WTC11 (cell line): ENCODE measurements at regions not wholly inside any gene's neighbourhood (a gene's known extent, or its start where the extent isn't known, plus 50 kb on each side); places are given as distances from the start of the nearest gene placed in this dataset.

ENCODE experiments used
- ATAC-seq: fragments of 200-7000 bp; cut with Tn5 transposase; 2 replicates; pipeline ENCODE4 v1.10.0; 2021; ENCODE audit warnings: mild to moderate bottlenecking, moderate library complexity
- CTCF ChIA-PET: fragments of 300-600 bp; sonication (Branson Sonifier 250); formaldehyde crosslinking; loops from one replicate; lab custom pipeline; 2021; ENCODE audit warnings: antibody characterized with exemption; lab: Charles Lee
- POLR2A ChIA-PET: fragments of 350-600 bp; sonication (Branson Sonifier 250); formaldehyde crosslinking; loops from one replicate; lab custom pipeline; 2021; ENCODE audit warnings: antibody characterized with exemption; lab: Charles Lee
- DNase-seq: peaks from one replicate; pipeline ENCODE4 v3.0.0; 2021; ENCODE audit warnings: low spot score
- H3K27ac Mint-ChIP-seq: 2 replicates; pipeline ENCODE4 v1.8.0; 2021; ENCODE audit warnings: mixed read lengths
- H3K27me3 Mint-ChIP-seq: 2 replicates; pipeline ENCODE4 v1.8.0; 2021; ENCODE audit warnings: low read depth, mild to moderate bottlenecking, moderate library complexity, mixed read lengths
- H3K36me3 Mint-ChIP-seq: 2 replicates; pipeline ENCODE4 v1.8.0; 2021; ENCODE audit warnings: mixed read lengths
- H3K4me1 Mint-ChIP-seq: 2 replicates; pipeline ENCODE4 v1.8.0; 2022; ENCODE audit warnings: mixed read lengths
- H3K4me3 Mint-ChIP-seq: 2 replicates; pipeline ENCODE4 v1.8.0; 2021; ENCODE audit warnings: mild to moderate bottlenecking, moderate library complexity, mixed read lengths
- H3K9me3 Mint-ChIP-seq: 2 replicates; pipeline ENCODE4 v1.8.0; 2021; ENCODE audit warnings: mixed read lengths
- CBFB ChIP-seq: sonication (generic); formaldehyde crosslinking; IDR thresholded peaks from 2 replicates; pipeline ENCODE4 v1.8.1; 2022; ENCODE audit warnings: mild to moderate bottlenecking, low read depth, missing genetic modification reagents
- CREB1 ChIP-seq: sonication (generic); formaldehyde crosslinking; IDR thresholded peaks from 2 replicates; pipeline ENCODE4 v1.8.0; 2023; ENCODE audit warnings: mild to moderate bottlenecking, missing genetic modification reagents
- EMX1 ChIP-seq: fragments of 250-450 bp; sonication (Bioruptor Pico); IDR thresholded peaks from 2 replicates; pipeline ENCODE4 v1.8.0; 2021; ENCODE audit warnings: mild to moderate bottlenecking
- FOXJ3 ChIP-seq: sonication (generic); formaldehyde crosslinking; IDR thresholded peaks from 2 replicates; pipeline ENCODE4 v1.9.0; 2021; ENCODE audit warnings: missing genetic modification reagents, mild to moderate bottlenecking, borderline replicate concordance
- FOXP1 ChIP-seq: sonication (generic); formaldehyde crosslinking; IDR thresholded peaks from 2 replicates; pipeline ENCODE4 v1.8.0; 2022; ENCODE audit warnings: missing genetic modification reagents, mild to moderate bottlenecking, moderate library complexity, borderline replicate concordance
- FOXP4 ChIP-seq: sonication (generic); formaldehyde crosslinking; IDR thresholded peaks from 2 replicates; pipeline ENCODE4 v1.8.0; 2022; ENCODE audit warnings: mild to moderate bottlenecking, missing genetic modification reagents
- HMGA2 ChIP-seq: fragments of 250-450 bp; sonication (Bioruptor Pico); IDR thresholded peaks from 2 replicates; pipeline ENCODE4 v1.4.0; 2021; ENCODE audit warnings: mild to moderate bottlenecking, moderate library complexity
- MLX ChIP-seq: sonication (generic); formaldehyde crosslinking; IDR thresholded peaks from 2 replicates; pipeline ENCODE4 v1.8.1; 2023; ENCODE audit warnings: mild to moderate bottlenecking, missing genetic modification reagents, moderate library complexity
- NFATC4 ChIP-seq: fragments of 250-450 bp; sonication (Bioruptor Pico); IDR thresholded peaks from 2 replicates; pipeline ENCODE4 v1.9.0; 2021; ENCODE audit warnings: mild to moderate bottlenecking
- TCF7 ChIP-seq: sonication (generic); formaldehyde crosslinking; IDR thresholded peaks from 2 replicates; pipeline ENCODE4 v1.8.0; 2022; ENCODE audit warnings: mild to moderate bottlenecking, low read depth, missing genetic modification reagents, moderate library complexity
- TEAD1 ChIP-seq: sonication (generic); formaldehyde crosslinking; IDR thresholded peaks from 2 replicates; pipeline ENCODE4 v1.8.0; 2022; ENCODE audit warnings: mild to moderate bottlenecking, missing genetic modification reagents
- TP53 ChIP-seq: sonication (generic); formaldehyde crosslinking; IDR thresholded peaks from 2 replicates; pipeline ENCODE4 v1.8.1; 2023; ENCODE audit warnings: mild to moderate bottlenecking, missing genetic modification reagents
- ZBTB43 ChIP-seq: sonication (generic); formaldehyde crosslinking; IDR thresholded peaks from 2 replicates; pipeline ENCODE4 v1.8.1; 2023; ENCODE audit warnings: mild to moderate bottlenecking, missing genetic modification reagents
- ZNF219 ChIP-seq: sonication (generic); formaldehyde crosslinking; IDR thresholded peaks from 2 replicates; pipeline ENCODE4 v1.8.0; 2023; ENCODE audit warnings: missing genetic modification reagents, mild to moderate bottlenecking, borderline replicate concordance
- ZNF416 ChIP-seq: fragments of 250-450 bp; sonication (Bioruptor Pico); IDR thresholded peaks from 2 replicates; pipeline ENCODE4 v1.9.0; 2021; ENCODE audit warnings: mild to moderate bottlenecking, inconsistent platforms
- TF ChIP-seq, protein P1 (sequence below): sonication (generic); formaldehyde crosslinking; IDR thresholded peaks from 2 replicates; pipeline ENCODE4 v1.8.1; 2022; ENCODE audit warnings: low read depth, missing genetic modification reagents, borderline replicate concordance
- TF ChIP-seq, protein P2 (sequence below): fragments of 250-450 bp; sonication (Bioruptor Pico); IDR thresholded peaks from 2 replicates; pipeline ENCODE4 v1.9.0; 2021; ENCODE audit warnings: mild to moderate bottlenecking
- TF ChIP-seq, protein P3 (sequence below): fragments of 250-450 bp; sonication (Bioruptor Pico); IDR thresholded peaks from 2 replicates; pipeline ENCODE4 v1.9.0; 2021; ENCODE audit warnings: moderate library complexity, mild to moderate bottlenecking, inconsistent platforms, borderline replicate concordance

GRCh38 chrX:38940547-38940946, 139.3 kb downstream of the MID1IP1 start:
- no peak overlapping the region for H3K27ac Mint-ChIP-seq
- H3K4me3 Mint-ChIP-seq: no peak overlapping the region
- no peaks in the 10 kb centered on the region for H3K4me1 Mint-ChIP-seq
- TF ChIP-seq MLX (CRISPR knock-in tag): no peak
- POLR2A ChIA-PET: no interaction called here
- peaks cover 14% of the 10 kb centered on the region for H3K9me3 Mint-ChIP-seq
- CTCF ChIA-PET: no interaction called here
- no peak for ATAC-seq
- DNase-seq: no peak
- H3K36me3 Mint-ChIP-seq: peaks cover 3% of the 10 kb centered on the region; the same call in 1 of the 2 replicates
- no peaks in the 10 kb centered on the region; the same call in 1 of the 2 replicates for H3K27me3 Mint-ChIP-seq

GRCh38 chrX:38941675-38942074, 140.4 kb downstream of the MID1IP1 start:
- POLR2A ChIA-PET: no interaction called here
- peaks cover 19% of the 10 kb centered on the region for H3K9me3 Mint-ChIP-seq
- CTCF ChIA-PET: no interaction called here

DNA sequence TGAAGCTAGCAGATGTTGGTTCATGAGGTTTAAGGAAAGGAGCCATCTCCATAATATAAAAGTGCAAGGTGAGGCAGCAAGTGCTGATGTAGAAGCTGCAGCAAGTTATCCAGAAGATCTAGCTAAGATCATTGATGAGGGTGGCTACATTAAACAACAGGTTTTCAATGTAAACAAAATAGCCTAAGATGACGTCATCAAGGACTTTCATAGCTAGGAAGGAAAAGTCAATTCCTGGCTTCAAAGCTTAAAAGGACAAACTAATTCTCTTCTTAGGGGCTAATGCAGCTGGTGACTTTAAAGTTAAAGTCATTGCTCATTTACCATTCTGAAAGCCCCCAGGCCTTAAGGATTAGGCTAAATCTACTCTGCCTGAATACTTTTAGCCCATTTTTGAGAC, 141.9 kb downstream of the MID1IP1 start:
- H3K27ac Mint-ChIP-seq: no peak overlapping the region
- ATAC-seq (no peak), DNase-seq (no peak)
- no peaks in the 10 kb centered on the region; the same call in 1 of the 2 replicates for H3K27me3 Mint-ChIP-seq
- ChIA-PET CTCF (no interaction called here), POLR2A (no interaction called here)
- H3K9me3 Mint-ChIP-seq: peaks cover 23% of the 10 kb centered on the region
- TF ChIP-seq HMGA2 (CRISPR knock-in tag) (no peak), TCF7 (CRISPR knock-in tag) (no peak), ZNF416 (CRISPR knock-in tag) (no peak), FOXP4 (CRISPR knock-in tag) (no peak), CREB1 (CRISPR knock-in tag) (no peak), ZNF219 (CRISPR knock-in tag) (no peak), EMX1 (CRISPR knock-in tag) (no peak), CBFB (CRISPR knock-in tag) (no peak), TEAD1 (CRISPR knock-in tag) (no peak), NFATC4 (CRISPR knock-in tag) (no peak), FOXP1 (no peak), TP53 (no peak)
- TF ChIP-seq, protein P1, sequence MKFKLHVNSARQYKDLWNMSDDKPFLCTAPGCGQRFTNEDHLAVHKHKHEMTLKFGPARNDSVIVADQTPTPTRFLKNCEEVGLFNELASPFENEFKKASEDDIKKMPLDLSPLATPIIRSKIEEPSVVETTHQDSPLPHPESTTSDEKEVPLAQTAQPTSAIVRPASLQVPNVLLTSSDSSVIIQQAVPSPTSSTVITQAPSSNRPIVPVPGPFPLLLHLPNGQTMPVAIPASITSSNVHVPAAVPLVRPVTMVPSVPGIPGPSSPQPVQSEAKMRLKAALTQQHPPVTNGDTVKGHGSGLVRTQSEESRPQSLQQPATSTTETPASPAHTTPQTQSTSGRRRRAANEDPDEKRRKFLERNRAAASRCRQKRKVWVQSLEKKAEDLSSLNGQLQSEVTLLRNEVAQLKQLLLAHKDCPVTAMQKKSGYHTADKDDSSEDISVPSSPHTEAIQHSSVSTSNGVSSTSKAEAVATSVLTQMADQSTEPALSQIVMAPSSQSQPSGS: no peak
- TF ChIP-seq, protein P2, sequence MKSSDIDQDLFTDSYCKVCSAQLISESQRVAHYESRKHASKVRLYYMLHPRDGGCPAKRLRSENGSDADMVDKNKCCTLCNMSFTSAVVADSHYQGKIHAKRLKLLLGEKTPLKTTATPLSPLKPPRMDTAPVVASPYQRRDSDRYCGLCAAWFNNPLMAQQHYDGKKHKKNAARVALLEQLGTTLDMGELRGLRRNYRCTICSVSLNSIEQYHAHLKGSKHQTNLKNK (CRISPR knock-in tag): no peak
- no peak overlapping the region for H3K4me3 Mint-ChIP-seq
- H3K36me3 Mint-ChIP-seq: peaks cover 3% of the 10 kb centered on the region; the same call in 1 of the 2 replicates
- no peaks in the 10 kb centered on the region for H3K4me1 Mint-ChIP-seq

More at GRCh38 chrX:38941675-38942074, 140.4 kb downstream of the MID1IP1 start:
- Mint-ChIP-seq H3K4me3 (no peak overlapping the region), H3K36me3 (peaks cover 3% of the 10 kb centered on the region; the same call in 1 of the 2 replicates), H3K27me3 (no peaks in the 10 kb centered on the region; the same call in 1 of the 2 replicates), H3K4me1 (no peaks in the 10 kb centered on the region), H3K27ac (no peak overlapping the region)
- TF ChIP-seq ZBTB43: no peak
- no peak for TF ChIP-seq FOXP1
- TF ChIP-seq, protein P3, sequence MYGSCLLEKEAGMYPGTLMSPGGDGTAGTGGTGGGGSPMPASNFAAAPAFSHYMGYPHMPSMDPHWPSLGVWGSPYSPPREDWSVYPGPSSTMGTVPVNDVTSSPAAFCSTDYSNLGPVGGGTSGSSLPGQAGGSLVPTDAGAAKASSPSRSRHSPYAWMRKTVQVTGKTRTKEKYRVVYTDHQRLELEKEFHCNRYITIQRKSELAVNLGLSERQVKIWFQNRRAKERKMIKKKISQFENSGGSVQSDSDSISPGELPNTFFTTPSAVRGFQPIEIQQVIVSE (CRISPR knock-in tag): no peak
- TF ChIP-seq FOXJ3 (CRISPR knock-in tag): no peak
- TF ChIP-seq, protein P1: no peak
- ATAC-seq (no peak), DNase-seq (no peak)
